ENCODE measurements at regions not wholly inside any gene's neighbourhood (a gene's known extent, or its start where the extent isn't known, plus 50 kb on each side); places are given as distances from the start of the nearest gene placed in this dataset.

GRCh38 chr22:49092716-49093115 lies 735.0 kb downstream of the BRD1 start:
- no peak for DNase-seq (ENCODE audit: low spot score)

- no peak for DNase-seq (ENCODE audit: low spot score)
These were observed 735.6 kb downstream of the BRD1 start for GRCh38 chr22:49091917-49092545.

DNA sequence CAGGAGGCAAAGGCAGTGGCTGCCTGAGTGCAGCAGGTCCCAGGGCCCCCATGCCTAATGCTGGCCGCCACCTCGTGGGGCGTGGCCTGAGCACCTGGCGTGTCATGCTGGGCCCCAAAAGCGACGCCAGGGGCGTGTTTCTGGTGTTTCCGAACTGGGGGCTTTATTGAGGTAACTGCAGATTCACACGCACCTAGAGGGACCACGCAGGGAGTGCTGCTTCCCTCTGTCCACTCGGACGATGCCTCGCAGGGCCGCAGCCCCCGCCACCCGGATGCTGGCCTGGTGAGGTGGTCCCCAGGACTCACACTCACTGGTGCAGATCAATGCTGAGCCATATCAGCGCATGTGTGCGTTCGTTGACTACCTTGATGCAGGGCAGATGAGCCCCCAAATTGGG lies 736.2 kb downstream of the BRD1 start:
- no peak for DNase-seq (ENCODE audit: low spot score)

DNA sequence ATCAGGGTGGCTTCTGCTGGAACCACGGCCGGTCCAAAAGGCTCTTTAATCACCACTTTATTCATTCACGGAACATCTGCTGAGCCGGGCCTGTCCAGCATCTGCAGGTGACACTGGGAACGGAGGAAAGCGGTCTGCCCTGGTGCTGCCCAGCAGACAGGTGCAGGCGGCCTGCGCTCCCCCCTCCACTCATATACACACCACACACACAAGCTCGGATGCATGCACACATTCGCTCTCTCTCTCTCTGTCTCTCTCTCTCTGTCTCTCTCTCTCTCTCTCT lies 736.9 kb downstream of the BRD1 start:
- no peak for DNase-seq (ENCODE audit: low spot score)

DNA sequence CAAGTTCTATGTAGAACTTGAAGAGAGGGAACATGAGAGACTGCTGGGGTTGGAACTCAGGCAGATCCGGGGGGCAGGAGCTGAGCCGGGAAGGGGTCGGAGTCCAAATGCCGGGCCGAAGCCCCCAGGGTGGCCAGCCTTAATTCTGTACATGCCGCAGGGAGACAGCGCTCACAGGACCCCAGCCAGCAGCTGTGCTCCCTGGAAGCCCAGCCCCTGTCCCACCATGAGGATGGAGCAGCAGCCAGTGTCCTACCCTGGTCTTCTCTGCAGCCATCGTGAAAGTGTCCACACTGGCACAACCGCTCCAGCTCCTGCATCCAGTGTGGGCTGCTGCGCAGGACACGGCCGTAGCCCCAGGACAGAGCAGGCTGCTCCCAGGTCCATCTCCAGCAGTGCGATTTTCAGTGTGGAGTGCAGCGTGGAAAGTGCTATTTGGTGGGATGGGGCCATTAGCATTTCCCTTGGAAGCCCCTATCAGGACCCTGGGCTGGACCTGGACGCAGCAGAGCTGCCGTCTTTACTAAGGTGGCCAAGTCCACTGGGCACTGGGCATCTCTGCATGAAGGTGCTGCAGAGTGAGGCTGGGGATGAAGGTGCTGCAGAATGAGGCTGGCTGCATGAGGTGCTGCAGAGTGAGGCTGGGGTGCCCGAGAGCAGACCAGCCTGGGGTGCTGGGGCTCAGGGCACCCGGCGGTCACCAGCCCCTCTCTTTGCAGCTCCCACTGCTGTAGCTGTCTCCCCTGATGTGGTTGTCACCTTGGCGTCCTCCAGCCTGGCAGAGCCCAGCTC lies 737.4 kb downstream of the BRD1 start:
- no peak for DNase-seq (ENCODE audit: low spot score)

DNA sequence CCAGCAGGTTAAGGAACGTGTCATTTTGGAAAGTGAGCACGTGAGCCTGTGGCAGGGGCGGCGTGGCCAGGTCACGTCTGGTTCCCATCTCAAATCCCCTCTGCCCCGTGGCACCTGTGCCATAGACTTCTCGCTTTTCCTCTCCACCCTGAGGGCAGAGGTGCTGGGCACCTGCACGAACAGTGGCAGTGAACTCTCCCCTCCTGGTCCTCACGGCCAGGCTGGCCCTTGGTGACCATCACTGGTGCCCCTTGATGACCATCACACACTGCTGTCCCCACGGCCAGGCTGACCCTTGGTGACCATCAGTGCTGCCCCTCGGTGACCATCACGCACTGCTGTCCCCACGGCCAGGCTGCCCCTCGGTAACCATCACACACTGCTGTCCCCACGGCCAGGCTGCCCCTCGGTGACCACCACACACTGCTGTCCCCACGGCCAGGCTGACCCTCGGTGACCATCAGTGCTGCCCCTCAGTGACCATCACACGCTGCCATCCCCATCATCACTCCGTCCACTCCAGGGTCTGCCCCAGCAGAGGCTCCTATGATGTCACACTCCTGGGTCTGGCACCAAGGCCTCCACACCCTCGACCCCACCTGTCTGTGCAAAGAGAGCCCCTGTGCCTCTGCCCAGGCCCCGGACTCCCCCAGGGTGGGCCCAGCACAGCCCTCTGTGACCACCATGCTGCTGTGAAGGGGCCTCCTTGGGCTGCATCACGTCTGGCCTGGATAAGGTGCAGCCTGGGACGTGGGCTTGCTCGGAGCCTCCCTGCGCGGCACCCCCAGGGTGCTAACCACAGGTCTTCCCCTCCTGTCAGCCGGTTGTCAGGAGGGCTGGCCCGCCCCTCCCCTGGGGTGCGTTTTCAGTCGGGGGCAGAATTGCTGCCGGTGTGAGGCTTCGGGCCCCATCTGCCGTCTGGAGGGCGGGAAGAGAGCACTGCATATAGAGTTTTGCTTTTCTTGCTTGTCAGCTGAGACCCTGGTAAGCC lies 738.6 kb downstream of the BRD1 start:
- no peak for DNase-seq (ENCODE audit: low spot score)

DNA sequence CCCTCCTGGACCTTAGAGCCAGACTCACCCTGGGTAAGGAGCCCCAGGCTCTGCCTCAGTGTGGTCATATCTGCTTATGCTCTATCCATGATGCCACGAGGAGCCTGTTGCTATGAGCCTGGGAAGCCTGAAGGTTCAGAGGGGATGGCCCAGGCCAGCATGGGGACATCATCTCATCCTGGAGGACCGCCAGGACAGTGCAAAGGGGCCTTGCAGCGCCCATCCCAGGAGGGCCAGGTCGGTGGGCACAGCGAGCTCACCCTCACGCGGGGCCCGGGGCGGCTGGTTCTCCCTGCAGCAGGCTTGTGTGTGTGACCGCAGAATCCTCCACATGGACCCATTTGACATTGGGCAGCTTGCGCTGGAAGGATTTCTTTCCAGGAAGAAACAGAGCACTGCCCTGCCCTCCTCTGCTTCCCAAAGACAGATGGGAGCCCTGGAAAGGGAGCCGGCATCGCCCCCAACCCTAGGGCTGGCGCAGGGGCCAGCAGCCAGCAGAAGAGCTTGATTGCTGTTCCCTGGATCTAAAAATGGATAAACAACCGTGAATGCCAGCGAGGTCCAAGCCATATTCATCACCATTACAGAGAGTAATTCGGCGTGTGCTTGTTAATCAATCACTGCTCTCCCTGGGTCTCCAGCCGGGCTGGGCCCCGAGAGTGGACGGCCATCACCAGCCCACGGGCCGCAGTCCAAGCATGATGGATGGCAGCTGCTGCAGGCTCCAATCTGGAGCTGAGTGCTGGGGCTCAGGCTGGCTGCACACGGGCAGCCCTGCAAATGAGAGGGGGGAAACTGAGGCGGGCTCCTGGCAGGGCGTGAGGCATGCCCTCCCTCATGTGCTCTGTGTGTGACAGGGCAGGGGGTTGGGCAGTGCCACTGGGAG lies 739.7 kb downstream of the BRD1 start:
- no peak for DNase-seq (ENCODE audit: low spot score)

DNA sequence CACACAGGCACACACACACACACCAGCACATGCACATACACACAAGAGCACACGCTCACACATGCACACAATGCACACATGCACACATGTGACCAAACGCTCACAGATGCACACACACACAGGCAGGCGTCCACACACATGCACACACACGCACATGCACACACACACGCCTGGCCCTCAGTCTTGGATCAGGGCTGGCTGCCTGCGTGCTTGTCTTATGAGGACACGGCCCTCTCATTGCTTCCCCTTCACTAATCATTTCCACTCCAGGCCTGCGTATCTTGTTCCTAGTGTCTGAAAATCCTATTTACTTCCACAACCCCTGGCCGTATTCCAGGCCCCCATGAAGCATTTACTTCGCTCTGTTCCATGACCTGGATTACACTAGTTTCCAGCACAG lies 740.5 kb downstream of the BRD1 start:
- DNase-seq (ENCODE audit: low spot score), result no peak

GRCh38 chr22:49086606-49087157 lies 741.0 kb downstream of the BRD1 start:
- DNase-seq (ENCODE audit: low spot score), result no peak

DNA sequence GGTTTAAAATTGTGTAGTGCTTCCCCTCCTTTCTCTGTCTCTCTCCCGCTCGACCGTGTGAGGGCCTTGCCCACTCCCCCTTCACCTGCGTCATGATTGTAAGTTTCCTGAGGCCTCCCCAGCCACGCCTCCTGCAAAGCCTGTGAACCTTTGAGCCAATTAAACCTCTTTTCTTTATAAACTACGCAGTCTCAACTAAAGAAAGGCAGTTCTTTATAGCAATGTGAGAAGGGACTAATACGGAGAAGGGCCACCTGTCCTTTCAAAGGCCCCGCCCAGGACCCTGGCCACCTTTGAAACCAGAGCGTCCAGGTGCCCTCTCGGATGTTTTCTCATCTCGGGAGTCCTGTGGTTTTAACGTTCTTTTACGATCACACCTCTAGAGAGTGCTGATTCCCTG lies 741.5 kb downstream of the BRD1 start:
- DNase-seq (ENCODE audit: low spot score), result no peak

DNA sequence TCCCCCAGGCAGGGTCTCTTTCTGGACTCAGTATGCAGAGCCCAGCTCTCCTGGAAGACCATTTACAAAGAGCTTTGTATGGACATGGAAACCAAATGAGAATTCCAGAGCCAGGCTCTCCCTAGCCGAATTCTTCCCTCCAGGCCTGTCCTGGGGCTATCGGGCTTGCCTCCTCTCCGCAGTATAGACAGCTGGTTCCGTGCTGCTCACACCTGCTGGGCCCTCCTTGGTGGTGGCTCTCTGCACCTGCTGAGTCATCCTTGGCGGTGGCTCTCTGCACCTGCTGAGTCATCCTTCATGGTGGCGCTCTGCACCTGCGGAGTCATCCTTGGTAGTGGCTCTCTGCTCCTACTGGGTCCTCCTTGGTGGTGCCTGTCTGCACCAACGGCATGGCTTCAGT lies 743.5 kb downstream of the BRD1 start:
- no peak for DNase-seq (ENCODE audit: low spot score)

- no peak for DNase-seq (ENCODE audit: low spot score)
These were observed 744.1 kb downstream of the BRD1 start for GRCh38 chr22:49083607-49084006.

- DNase-seq (ENCODE audit: low spot score), result no peak
These were observed 745.2 kb downstream of the BRD1 start for GRCh38 chr22:49082451-49082850.

DNA sequence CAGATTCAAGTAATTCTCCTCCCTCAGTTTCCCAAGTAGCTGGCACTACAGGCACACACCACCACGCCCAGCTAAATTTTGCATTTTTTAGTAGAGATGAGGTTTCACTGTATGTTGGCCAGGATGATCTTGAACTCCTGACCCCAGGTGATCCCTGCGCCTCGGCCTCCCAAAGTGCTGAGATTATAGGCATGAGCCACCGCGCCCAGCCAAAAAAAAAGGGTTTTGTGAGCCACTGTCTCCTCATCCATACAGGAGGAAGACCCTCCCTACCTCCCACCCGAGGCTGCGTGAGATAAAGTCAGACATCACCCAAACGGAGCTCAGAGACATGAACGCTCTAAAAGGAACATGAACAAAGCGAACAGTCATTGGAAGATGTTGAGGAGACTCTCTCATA lies 745.7 kb downstream of the BRD1 start:
- no peak for DNase-seq (ENCODE audit: low spot score)

DNA sequence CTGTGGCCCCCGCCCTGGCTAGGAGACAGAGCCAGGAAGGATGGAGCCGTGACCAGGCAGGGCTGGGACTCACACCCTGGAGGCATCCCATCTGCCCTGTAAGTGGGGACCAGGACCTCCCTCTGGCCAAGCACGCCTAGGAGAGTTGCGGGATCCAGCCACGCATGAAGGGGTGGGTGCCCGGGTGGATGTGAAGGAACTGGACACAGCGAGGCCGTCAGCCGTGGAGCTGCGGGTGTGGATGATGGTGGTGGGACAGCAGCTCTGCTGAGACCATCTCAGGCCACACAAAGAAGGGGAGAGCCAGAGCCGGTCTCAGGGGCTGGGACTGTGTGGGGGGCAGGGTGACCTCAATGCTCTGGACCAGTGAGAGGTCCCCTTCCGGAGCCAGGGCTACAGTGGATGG lies 746.4 kb downstream of the BRD1 start:
- no peak for DNase-seq (ENCODE audit: low spot score)

DNA sequence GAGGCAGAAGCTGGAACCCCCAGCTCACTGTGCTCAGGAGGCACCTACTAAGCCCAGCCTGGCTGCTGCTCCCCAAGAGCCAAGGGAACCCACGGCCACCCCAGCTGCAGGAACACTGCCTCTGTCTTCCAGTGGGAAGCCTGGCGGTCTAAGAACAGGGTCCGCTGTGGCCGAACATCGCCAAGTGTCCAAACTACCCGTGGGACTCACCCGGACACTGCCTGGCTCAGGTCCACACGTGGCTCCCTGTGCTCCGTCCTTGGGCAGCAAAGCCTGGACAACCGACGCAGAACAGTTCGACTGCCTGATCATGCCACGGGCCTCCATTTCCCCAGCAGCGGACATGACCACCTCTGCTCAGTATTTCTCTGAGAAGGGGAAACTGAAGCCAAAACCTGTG lies 747.0 kb downstream of the BRD1 start:
- DNase-seq (ENCODE audit: low spot score), result no peak

DNA sequence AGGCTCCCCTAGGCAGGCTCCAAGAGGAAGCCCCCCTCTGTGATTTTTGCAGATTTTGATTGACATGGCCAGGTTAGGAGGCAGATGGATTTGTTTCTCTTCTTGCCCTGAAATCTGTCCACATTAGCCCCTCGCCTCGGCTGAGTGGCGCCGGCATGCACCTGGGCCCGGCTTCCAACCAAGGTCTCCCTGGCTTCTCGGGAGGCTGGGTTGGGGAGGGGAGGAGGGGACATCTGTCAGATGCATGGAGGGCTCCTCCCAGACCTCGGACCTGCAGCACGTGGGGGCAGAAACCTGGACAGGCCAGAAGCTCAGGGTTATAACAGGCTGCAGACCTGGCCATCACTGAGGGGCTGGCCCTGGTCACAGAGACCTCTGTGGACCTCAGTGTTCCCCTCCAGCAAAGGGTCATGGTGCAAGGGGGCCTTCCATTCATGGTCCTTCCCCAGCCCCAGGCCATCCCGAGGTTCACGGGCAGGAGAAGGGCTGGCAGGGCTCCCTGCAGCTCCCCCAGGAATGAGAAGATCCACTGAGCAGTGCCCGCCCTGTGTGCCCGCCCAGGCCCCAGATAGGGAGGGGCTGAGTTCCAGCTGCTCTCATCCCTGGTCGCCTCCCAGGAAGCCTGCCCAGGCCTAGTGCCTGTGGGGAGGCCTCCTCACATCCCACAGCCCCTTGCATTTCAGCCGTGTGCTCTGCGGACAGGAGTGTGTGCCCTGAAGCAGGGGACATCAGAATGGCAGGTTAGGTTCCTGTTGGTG lies 747.8 kb downstream of the BRD1 start:
- DNase-seq (ENCODE audit: low spot score), result no peak

- DNase-seq (ENCODE audit: low spot score), result no peak
These were observed 748.5 kb downstream of the BRD1 start for GRCh38 chr22:49079027-49079725.

DNA sequence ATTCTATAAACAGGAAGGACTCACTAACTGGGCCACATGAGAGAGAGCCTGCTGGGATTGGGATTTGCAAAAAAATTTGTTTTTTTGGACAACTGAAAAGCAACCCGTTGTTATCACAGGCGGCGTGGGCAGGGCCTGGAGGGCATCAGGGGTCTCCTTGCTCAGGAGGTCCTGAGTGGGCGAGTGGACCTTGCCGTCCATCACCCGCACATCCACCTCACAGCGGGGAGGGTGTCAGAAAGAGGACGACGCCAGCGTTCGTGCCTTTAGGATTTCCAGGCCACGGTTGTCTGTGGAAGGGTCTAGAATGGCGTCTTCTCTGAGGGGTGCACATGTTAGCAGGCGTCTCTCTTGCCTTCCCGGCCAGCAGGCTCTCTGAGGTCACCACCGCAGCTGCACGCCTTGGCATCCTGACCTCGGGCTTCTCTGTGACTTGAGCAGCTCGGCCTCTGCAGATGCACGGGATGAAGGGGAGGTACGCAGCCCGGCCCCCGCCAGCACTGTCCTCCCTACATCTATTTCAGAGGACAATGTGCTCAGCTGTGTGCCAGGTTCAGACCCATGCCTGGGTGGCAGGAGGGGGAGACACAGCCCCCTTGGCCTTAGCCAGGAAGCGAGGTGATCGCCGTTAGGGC lies 749.5 kb downstream of the BRD1 start:
- no peak for DNase-seq (ENCODE audit: low spot score)

DNA sequence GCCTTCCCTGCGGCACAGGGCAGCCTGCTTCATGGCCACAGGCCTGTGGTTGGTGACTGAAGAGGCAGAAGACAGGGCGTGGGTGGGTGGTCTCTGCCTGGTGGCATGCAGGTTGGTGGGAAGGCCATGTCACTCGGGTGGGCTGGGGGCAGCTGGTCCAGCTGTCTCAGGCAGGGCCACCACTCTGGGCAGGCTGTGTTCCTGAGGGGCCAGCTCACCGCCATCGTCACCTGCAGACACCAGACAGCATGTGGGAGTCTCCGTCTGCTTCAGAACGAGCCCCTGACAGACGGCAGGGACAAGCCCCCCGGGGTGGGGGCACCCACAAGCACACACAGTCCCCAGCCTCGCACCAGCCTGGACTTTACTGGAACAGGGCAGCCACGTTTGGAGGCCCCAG lies 750.1 kb downstream of the BRD1 start:
- no peak for DNase-seq (ENCODE audit: low spot score)
